Muscle of back (tissue), 3 donors: ENCODE measurements at regions not wholly inside any gene's neighbourhood (a gene's known extent, or its start where the extent isn't known, plus 50 kb on each side); places are given as distances from the start of the nearest gene placed in this dataset.
"Not testable (repeated sequence)": the region's sequence is repeated elsewhere in the genome, so short reads cannot be mapped to it uniquely, and the experiment has no call there.

Source experiments
- DNase-seq, 3 donors: peaks; one replicate each; pipeline versions ENCODE4 v3.0.0 to v3.0.0-alpha.2; 2013

DNA sequence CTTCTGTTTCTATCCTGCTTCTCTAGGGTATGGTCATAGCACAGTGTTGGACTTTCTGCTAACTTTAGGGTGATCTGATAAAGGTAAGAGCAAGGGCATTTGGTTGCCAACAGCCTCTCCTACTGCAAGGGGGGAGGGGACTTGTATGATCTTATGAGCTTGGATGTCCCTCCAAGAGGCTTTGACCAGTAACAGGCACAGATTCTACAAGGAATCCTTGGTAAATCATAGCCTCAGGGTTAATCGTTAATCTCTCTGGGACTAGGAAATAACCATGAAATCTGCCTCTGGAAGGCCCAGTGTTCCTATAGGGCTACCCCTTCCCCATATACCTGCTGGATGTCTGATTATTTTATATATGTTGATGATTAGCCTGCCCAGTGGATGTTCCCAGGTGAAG, 134.8 kb upstream of the TNFSF4 start:
- no peak for DNase-seq

DNA sequence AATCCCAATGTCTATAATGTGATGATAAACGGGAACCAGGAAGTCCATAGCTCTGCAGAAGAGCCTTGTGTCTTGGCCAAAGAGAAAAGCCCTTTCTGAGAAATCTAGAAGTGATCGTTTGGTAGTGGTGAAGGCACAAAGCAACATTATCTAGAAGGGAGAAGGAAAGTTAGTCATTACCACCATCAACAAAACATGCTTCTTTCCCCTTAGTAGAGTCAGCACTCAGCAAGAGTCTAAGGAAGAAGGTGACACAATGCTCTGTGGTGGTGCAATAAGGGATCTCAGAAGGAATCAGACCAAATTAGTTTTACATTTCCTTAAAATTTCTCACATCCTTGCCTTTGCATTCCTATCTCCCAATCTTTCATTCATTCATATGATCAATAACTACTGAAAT, 134.4 kb upstream of the PRDX6 start:
- DNase-seq: no peak

- no peak for DNase-seq
These were observed 132.9 kb upstream of the PRDX6 start for GRCh38 chr1:173344034-173344743.

DNA sequence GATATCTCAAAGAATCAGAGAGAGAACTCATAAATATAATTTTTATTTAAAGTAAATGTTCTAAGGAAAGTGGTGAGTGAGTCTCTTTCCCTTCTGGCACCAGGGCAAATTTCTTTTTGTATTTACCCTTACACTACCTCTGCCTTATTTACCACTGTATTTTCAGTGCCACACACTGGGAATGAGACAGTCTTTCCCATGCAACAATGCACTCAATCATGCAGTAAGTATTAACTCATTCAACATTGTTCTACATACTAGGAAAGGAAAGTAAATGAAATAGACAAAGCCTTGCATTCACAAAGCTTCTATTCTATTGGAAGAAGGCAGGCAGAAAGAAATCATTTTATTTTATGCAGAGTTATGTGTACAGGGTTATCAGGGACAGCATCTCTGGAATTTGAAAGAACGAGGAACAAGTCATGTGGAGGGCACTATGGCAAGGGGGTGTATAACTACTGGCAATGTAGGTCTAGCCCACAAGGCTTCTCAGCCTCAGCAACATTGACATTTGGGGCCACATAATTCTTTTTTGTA, 129.8 kb upstream of the PRDX6 start:
- DNase-seq: no peak

GRCh38 chr1:173352635-173353034, 124.5 kb upstream of the PRDX6 start:
- DNase-seq: not testable (repeated sequence)

DNA sequence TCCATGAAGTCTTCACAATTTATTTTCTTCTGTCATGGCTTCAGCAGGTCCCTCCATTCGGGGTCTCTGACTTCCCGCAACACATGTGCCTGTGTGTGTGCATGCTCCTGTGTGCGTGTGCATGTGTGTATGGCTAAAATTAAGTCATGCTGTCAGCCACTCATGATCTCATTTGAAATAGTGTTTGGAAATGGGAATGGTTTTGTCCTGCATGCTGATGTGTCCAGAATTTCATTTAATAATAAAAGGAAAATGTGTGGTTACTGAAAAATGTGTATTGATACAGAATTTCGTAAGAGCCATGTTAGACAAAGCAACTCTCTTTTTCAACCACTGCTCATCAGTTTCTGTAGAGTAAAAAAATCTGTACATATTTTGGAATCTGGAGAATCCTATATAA, 123.8 kb upstream of the PRDX6 start:
- DNase-seq: no peak

GRCh38 chr1:173354937-173355280, 122.2 kb upstream of the PRDX6 start:
- no peak for DNase-seq

GRCh38 chr1:173355281-173356031, 121.7 kb upstream of the PRDX6 start:
- DNase-seq: no peak

DNA sequence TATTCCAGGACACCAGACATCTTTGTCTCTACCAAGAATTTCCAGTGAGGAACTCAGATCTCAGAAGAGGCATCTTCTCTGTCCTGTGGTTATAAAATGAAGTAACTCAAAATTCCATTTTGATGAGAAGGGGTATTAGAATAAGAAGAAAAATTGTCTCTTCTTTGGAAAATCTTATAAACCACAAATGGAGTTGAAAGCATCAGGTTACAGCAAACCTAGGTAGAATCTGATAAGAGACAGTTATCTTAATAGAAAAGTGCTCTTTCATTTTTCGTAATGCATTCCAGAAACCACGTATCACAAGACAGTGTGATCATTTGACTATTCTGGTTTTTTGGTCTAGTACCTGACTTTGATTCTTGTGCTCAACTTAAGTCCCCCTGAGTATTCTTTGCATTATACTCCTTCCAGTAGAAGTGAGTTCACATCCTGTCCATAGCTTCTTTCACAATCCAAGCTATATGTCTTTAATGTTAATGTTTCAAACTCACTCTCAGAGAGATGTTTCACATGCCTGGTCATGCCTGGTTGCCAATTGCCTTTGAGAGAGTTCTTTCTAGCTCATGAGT, 120.9 kb upstream of the PRDX6 start:
- peak in 1 of 3 donors; percentile 9 for DNase-seq

DNA sequence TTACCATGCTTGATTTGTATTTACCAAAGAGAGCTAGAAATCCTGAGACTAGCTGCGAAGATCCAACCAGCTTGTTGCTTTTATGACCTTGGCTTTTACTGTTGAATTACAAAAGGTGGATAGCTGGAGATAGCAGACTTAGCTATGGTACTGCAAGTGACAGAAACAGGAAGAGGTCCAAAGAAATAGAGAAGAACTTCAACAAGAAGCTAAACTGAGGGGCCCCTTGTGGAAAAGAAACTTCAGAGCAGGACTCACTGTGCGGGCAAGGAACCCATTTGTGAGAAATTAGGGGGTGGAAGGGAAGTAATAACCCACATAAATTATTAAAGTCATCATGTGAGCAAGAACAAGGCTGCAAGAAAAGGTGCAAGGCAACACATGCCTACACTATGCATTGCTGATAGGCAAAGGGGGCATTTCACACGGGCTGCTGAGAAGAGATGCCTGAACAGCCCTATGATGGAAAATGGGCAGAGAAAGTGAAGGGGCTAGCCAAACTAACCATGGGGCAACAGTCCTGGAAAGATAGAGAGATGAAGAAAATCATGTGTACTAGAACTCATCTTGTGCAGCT, 116.6 kb upstream of the PRDX6 start:
- no peak for DNase-seq

- DNase-seq: no peak
These were observed 114.6 kb upstream of the PRDX6 start for GRCh38 chr1:173362543-173362942.

DNA sequence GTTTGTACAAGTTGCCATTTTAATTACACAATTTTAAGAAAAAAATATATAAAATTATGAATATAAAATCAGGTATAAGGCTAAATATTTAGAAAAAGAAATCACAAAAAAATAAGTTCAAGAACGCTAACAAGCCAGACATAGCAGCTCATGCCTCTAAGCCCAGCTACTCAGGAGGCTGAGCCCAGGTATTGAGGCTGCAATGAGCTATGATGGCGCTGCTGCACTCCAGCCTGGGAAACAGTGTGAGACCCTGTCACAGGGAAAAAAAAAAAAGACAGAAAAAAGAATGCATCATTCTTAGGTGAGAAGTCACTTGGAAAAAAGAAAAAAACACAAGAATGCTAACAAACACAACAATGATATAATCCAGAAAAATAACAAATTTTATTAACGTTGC, 112.3 kb upstream of the PRDX6 start:
- no peak for DNase-seq

GRCh38 chr1:173365341-173365740, 111.8 kb upstream of the PRDX6 start:
- no peak for DNase-seq

- no peak for DNase-seq
These were observed 110.0 kb upstream of the PRDX6 start for GRCh38 chr1:173367136-173367535.

GRCh38 chr1:173370586-173370985, 106.5 kb upstream of the PRDX6 start:
- not testable (repeated sequence) for DNase-seq

DNA sequence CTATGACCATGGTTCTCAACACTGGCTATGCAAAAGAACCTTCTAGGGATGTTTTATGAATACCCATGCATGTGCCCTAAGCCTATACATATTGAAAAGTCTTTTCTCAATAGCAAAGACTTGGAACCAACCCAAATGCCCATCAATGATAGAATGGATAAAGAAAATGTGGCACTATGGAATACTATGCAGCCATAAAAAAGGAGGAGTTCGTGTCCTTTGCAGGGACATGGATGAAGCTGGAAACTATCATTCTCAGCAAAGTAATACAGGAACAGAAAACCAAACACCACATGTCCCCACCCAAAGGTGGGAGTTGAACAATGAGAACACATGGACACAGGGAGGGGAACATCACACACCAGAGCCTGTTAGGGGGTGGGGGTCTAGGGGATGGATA, 101.1 kb upstream of the PRDX6 start:
- not testable (repeated sequence) for DNase-seq

DNA sequence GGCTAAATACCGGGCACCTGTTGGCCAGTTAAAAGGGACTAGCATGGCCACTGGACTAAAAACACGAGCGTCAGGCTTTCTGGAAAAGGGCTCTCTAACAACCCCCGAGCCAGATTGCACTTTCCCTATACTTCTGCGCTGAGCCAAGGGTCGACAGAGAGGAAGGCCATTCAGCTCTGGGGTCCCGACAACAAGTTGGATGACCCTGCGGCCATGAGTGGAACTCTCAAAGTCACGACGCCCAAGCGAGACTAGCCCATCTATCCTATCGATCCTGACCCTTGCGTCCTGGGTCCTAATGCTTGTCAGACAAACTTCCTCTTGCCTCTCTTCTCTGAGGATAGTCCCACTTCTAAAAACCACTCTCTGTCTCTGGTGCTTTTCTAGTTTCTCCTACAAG, 99.9 kb upstream of the PRDX6 start:
- DNase-seq: no peak

- peak in 2 of 3 donors; percentile 16 to 32 for DNase-seq
These were observed 93.8 kb upstream of the PRDX6 start for GRCh38 chr1:173383351-173383750.

DNA sequence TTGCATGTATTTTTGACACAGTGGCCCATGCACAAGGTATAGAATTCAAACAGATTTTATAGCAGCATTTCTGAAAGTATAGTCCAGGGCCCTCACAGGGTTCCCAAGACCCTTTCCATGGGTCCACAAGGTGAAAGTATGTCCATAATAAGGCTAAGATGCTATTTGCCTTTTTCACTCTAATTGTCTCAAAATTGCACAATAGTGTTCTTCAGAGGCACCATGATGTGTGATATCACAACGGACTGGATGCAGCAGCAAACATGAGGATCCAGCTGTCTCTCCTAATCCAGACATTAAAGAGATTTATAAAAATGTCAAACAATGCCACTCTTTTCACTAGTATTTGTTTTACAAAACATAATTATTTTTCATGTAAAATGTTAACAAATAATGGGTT, 88.8 kb upstream of the PRDX6 start:
- DNase-seq: no peak

DNA sequence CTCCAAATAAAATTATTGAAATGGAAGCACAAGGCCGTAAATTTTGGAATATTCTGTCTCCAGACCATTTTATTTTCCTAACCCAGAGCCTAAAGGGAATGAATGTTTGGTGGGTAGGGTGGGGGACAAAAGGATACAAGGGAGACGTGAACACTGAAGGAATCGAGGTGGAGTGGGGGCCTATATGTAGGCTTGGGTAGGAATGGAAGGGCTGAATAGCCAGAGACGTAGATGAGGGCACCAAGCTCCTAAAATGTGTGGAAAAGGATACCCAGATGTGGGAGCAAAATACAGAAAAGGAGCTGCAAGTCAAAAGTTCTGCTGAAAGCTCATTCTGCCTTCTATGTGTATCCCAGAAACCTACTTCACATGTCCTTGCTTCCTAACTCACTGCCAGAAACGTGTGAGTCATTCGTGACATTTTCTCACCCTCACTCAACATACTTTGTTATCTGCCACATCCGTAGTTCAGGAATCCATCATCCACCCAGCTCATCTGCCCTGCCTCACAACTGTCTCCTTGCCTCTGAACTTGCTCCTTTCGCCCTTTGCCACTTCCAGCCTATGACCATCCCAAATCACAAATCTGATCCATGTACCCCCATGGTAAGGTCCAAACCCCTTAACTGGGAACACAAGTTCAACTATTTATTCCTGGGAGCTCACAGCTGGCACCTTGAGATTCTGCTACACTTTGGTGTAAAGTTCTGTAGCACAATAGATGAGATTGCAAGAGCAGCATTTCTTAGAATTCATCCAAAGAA, 84.1 kb upstream of the PRDX6 start:
- peak in 1 of 3 donors; percentile 83 for DNase-seq

GRCh38 chr1:173393659-173394000, 83.5 kb upstream of the PRDX6 start:
- DNase-seq: peak in 1 of 3 donors; percentile 37

- not testable (repeated sequence) for DNase-seq
These were observed 82.3 kb upstream of the PRDX6 start for GRCh38 chr1:173394813-173395212.
